C4-2B (cell line): ENCODE measurements at regions not wholly inside any gene's neighbourhood (a gene's known extent, or its start where the extent isn't known, plus 50 kb on each side); places are given as distances from the start of the nearest gene placed in this dataset.

Experiments
- ZFX ChIP-seq: fragments of 450-650 bp; IDR thresholded peaks from 2 replicates; pipeline ENCODE4 v1.6.1; 2017
- TF ChIP-seq, protein P1 (sequence below): fragments of 450-650 bp; conservative IDR thresholded peaks from 2 replicates; pipeline ENCODE4 v1.5.1; 2017; ENCODE audit warnings: mild to moderate bottlenecking

DNA sequence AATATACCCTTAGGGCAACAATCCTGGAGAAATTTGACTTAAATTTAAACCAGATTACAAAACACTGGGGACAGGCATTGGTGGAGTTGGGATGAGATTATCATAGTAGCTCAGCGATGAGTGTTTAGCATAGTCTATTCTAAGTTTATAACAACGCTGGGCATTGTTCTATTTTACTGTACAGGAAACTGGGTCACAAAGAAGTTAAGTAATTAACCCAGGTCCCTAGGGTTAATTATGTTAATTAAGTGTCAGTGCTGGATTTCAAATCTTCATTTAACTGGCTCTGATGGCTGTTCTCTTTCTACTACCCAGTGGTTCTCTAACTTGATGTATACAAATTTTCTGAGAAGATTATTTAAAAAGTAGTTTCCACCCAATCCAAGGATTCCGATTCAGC lies 388.9 kb downstream of the KCNRG start:
- TF ChIP-seq, protein P1, sequence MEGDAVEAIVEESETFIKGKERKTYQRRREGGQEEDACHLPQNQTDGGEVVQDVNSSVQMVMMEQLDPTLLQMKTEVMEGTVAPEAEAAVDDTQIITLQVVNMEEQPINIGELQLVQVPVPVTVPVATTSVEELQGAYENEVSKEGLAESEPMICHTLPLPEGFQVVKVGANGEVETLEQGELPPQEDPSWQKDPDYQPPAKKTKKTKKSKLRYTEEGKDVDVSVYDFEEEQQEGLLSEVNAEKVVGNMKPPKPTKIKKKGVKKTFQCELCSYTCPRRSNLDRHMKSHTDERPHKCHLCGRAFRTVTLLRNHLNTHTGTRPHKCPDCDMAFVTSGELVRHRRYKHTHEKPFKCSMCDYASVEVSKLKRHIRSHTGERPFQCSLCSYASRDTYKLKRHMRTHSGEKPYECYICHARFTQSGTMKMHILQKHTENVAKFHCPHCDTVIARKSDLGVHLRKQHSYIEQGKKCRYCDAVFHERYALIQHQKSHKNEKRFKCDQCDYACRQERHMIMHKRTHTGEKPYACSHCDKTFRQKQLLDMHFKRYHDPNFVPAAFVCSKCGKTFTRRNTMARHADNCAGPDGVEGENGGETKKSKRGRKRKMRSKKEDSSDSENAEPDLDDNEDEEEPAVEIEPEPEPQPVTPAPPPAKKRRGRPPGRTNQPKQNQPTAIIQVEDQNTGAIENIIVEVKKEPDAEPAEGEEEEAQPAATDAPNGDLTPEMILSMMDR: no peak
- no peak for TF ChIP-seq ZFX
